SU-DHL-6 (cell line): ENCODE measurements at regions not wholly inside any gene's neighbourhood (a gene's known extent, or its start where the extent isn't known, plus 50 kb on each side); places are given as distances from the start of the nearest gene placed in this dataset.

Source experiments
- EZH2phosphoT487 ChIP-seq: fragments of 200-600 bp; sonication (generic), shearing (Covaris generic); conservative IDR thresholded peaks from 2 replicates; pipeline ENCODE4 v1.6.1; 2018; ENCODE audit warnings: mild to moderate bottlenecking, antibody characterized with exemption, low read length, moderate library complexity, mixed read lengths
- TF ChIP-seq, protein P1 (sequence below): fragments of 200-600 bp; sonication (generic); IDR thresholded peaks from one replicate; pipeline ENCODE4 v1.5.1; 2017; ENCODE audit warnings: antibody characterized with exemption, mild to moderate bottlenecking, low read length, moderate library complexity; ENCODE audit not compliant: insufficient read depth, poor library complexity, severe bottlenecking

DNA sequence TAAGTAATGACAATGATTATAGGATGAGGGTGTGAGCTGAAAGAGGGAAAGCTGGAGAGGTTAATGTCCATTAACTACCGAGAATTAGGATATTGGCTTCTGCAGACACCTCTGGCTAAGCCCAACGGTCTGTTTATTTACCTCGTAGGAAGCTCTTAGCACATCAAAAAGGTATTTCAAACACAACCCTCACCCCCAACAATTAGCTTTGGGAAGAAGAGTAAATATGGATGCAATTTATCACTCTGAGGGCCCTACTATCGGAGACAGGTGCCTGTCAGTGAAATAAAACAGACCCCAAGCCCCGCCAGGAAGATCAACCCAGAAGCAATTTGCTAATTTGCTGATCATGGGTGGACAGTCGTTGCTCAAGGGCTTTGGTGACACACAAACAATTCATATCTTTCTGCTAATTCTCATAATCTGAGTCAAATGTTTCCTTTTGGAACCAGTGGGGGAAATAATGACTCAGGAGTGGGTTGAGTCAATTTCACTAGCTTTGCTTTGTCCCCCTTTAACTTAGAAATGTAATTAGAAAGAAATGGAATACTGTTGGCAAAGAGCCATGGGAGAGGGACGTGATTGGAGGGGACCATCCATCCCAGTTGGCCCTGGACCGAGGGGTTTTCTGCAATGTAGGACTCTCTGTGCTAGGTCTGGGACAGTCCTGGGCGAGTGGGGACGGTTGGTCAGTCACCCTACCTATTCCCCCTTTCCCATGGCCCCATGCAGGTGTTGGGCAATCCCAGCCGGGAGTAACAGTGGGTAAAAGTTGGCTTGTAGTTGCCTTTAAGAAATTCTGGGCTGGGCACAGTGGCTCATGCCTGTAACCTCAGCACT, 99.1 kb upstream of the MED13L start:
- TF ChIP-seq, protein P1, sequence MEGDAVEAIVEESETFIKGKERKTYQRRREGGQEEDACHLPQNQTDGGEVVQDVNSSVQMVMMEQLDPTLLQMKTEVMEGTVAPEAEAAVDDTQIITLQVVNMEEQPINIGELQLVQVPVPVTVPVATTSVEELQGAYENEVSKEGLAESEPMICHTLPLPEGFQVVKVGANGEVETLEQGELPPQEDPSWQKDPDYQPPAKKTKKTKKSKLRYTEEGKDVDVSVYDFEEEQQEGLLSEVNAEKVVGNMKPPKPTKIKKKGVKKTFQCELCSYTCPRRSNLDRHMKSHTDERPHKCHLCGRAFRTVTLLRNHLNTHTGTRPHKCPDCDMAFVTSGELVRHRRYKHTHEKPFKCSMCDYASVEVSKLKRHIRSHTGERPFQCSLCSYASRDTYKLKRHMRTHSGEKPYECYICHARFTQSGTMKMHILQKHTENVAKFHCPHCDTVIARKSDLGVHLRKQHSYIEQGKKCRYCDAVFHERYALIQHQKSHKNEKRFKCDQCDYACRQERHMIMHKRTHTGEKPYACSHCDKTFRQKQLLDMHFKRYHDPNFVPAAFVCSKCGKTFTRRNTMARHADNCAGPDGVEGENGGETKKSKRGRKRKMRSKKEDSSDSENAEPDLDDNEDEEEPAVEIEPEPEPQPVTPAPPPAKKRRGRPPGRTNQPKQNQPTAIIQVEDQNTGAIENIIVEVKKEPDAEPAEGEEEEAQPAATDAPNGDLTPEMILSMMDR: no peak
- TF ChIP-seq EZH2phosphoT487: no peak
